WTC11 (cell line): ENCODE measurements at regions not wholly inside any gene's neighbourhood (a gene's known extent, or its start where the extent isn't known, plus 50 kb on each side); places are given as distances from the start of the nearest gene placed in this dataset.

Source experiments
- ATAC-seq: fragments of 200-7000 bp; cut with Tn5 transposase; 2 replicates; pipeline ENCODE4 v1.10.0; 2021; ENCODE audit warnings: mild to moderate bottlenecking, moderate library complexity
- CTCF ChIA-PET: fragments of 300-600 bp; sonication (Branson Sonifier 250); formaldehyde crosslinking; loops from one replicate; lab custom pipeline; 2021; ENCODE audit warnings: antibody characterized with exemption; lab: Charles Lee
- POLR2A ChIA-PET: fragments of 350-600 bp; sonication (Branson Sonifier 250); formaldehyde crosslinking; loops from one replicate; lab custom pipeline; 2021; ENCODE audit warnings: antibody characterized with exemption; lab: Charles Lee
- DNase-seq: peaks from one replicate; pipeline ENCODE4 v3.0.0; 2021; ENCODE audit warnings: low spot score
- H3K27ac Mint-ChIP-seq: 2 replicates; pipeline ENCODE4 v1.8.0; 2021; ENCODE audit warnings: mixed read lengths
- H3K27me3 Mint-ChIP-seq: 2 replicates; pipeline ENCODE4 v1.8.0; 2021; ENCODE audit warnings: low read depth, mild to moderate bottlenecking, moderate library complexity, mixed read lengths
- H3K36me3 Mint-ChIP-seq: 2 replicates; pipeline ENCODE4 v1.8.0; 2021; ENCODE audit warnings: mixed read lengths
- H3K4me1 Mint-ChIP-seq: 2 replicates; pipeline ENCODE4 v1.8.0; 2022; ENCODE audit warnings: mixed read lengths
- H3K4me3 Mint-ChIP-seq: 2 replicates; pipeline ENCODE4 v1.8.0; 2021; ENCODE audit warnings: mild to moderate bottlenecking, moderate library complexity, mixed read lengths
- H3K9me3 Mint-ChIP-seq: 2 replicates; pipeline ENCODE4 v1.8.0; 2021; ENCODE audit warnings: mixed read lengths
- ETV6 ChIP-seq: sonication (generic); formaldehyde crosslinking; IDR thresholded peaks from 2 replicates; pipeline ENCODE4 v1.8.1; 2022; ENCODE audit warnings: mild to moderate bottlenecking, missing genetic modification reagents
- FOXK1 ChIP-seq: sonication (generic); formaldehyde crosslinking; IDR thresholded peaks from 2 replicates; pipeline ENCODE4 v1.8.0; 2022; ENCODE audit warnings: mild to moderate bottlenecking, moderate library complexity, missing genetic modification reagents
- MXD4 ChIP-seq: fragments of 250-450 bp; sonication (Bioruptor Pico); IDR thresholded peaks from 2 replicates; pipeline ENCODE4 v1.8.0; 2021; ENCODE audit warnings: mild to moderate bottlenecking, moderate library complexity, borderline replicate concordance
- NFATC4 ChIP-seq: fragments of 250-450 bp; sonication (Bioruptor Pico); IDR thresholded peaks from 2 replicates; pipeline ENCODE4 v1.9.0; 2021; ENCODE audit warnings: mild to moderate bottlenecking
- SMAD3 ChIP-seq: sonication (generic); formaldehyde crosslinking; IDR thresholded peaks from 2 replicates; pipeline ENCODE4 v1.8.0; 2022; ENCODE audit warnings: missing genetic modification reagents, mild to moderate bottlenecking, borderline replicate concordance
- SP1 ChIP-seq: sonication (generic); formaldehyde crosslinking; conservative IDR thresholded peaks from 2 replicates; pipeline ENCODE4 v1.8.1; 2022; ENCODE audit warnings: missing genetic modification reagents
- TCF7 ChIP-seq: sonication (generic); formaldehyde crosslinking; IDR thresholded peaks from 2 replicates; pipeline ENCODE4 v1.8.0; 2022; ENCODE audit warnings: mild to moderate bottlenecking, low read depth, missing genetic modification reagents, moderate library complexity
- ZNF232 ChIP-seq: sonication (generic); formaldehyde crosslinking; IDR thresholded peaks from 2 replicates; pipeline ENCODE4 v1.8.0; 2022; ENCODE audit warnings: mild to moderate bottlenecking, missing genetic modification reagents
- TF ChIP-seq, protein P1 (sequence below): sonication (generic); formaldehyde crosslinking; conservative IDR thresholded peaks from 2 replicates; pipeline ENCODE4 v1.8.1; 2022; ENCODE audit warnings: mild to moderate bottlenecking, missing genetic modification reagents
- TF ChIP-seq, protein P2 (sequence below): sonication (generic); formaldehyde crosslinking; IDR thresholded peaks from 2 replicates; pipeline ENCODE4 v1.8.0; 2023; ENCODE audit warnings: missing genetic modification reagents
- TF ChIP-seq, protein P3 (sequence below): fragments of 250-450 bp; sonication (Bioruptor Pico); conservative IDR thresholded peaks from 2 replicates; pipeline ENCODE4 v1.9.0; 2021; ENCODE audit warnings: mild to moderate bottlenecking
- TF ChIP-seq, protein P4 (sequence below): sonication (generic); formaldehyde crosslinking; IDR thresholded peaks from 2 replicates; pipeline ENCODE4 v1.8.0; 2023; ENCODE audit warnings: mild to moderate bottlenecking, missing genetic modification reagents
- TF ChIP-seq, protein P5 (sequence below): fragments of 200-600 bp; IDR thresholded peaks from 2 replicates; pipeline ENCODE4 v1.8.0; 2022; ENCODE audit warnings: antibody characterized with exemption
- TF ChIP-seq, protein P6 (sequence below): sonication (generic); formaldehyde crosslinking; IDR thresholded peaks from 2 replicates; pipeline ENCODE4 v1.8.1; 2022; ENCODE audit warnings: missing genetic modification reagents, borderline replicate concordance

DNA sequence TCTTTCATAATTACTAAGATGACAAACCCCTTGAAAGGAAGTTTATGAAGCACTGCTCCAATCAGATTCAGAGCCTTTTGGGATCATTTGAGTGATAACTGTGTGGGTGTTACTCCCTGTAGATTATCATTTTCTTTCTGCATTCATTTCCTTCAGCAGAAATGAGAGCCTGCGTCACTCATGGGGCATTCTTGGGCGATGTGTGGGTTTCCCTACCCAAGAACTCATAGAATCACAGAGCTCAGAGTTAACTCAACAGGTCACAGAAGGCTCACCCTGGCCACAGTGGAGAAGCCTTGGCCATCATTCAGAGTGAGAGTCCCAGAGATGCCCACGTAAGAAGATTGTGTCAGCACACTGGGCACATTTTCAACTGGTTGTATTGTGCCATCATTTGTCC, 401.9 kb downstream of the TLE4 start:
- H3K27me3 Mint-ChIP-seq = peaks cover 3% of the 10 kb centered on the region
- no peaks in the 10 kb centered on the region for H3K9me3 Mint-ChIP-seq
- H3K36me3 Mint-ChIP-seq = no peaks in the 10 kb centered on the region
- H3K27ac Mint-ChIP-seq = no peak overlapping the region
- CTCF ChIA-PET = no interaction called here
- no peak overlapping the region for H3K4me3 Mint-ChIP-seq
- TF ChIP-seq ETV6 (CRISPR knock-in tag) (no peak), ZNF232 (CRISPR knock-in tag) (no peak)
- POLR2A ChIA-PET = no interaction called here
- ATAC-seq (no peak), DNase-seq (no peak)
- peaks cover 15% of the 10 kb centered on the region for H3K4me1 Mint-ChIP-seq

DNA sequence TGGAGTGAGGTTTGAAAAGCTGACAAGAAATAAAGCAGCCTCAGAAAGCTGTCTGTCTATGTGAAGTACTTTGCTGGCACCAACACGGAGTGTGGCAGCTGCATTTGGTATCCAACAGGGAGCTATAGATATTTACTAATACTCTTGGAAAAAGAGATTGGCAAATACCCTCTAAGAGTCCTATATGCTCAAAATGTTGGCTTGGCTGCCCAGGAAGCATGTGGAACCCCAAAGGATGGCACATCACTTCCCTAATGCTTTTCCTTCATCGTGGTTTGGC, 398.3 kb downstream of the TLE4 start:
- Mint-ChIP-seq H3K4me3 (no peak overlapping the region), H3K4me1 (peaks cover 6% of the 10 kb centered on the region), H3K27ac (no peak overlapping the region), H3K27me3 (peaks cover 35% of the 10 kb centered on the region), H3K9me3 (no peaks in the 10 kb centered on the region)
- ChIA-PET CTCF (no interaction called here), POLR2A (no interaction called here)
- ATAC-seq = no peak
- DNase-seq = no peak
- TF ChIP-seq, protein P1, sequence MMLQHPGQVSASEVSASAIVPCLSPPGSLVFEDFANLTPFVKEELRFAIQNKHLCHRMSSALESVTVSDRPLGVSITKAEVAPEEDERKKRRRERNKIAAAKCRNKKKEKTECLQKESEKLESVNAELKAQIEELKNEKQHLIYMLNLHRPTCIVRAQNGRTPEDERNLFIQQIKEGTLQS (CRISPR knock-in tag) = no peak
- TF ChIP-seq, protein P2, sequence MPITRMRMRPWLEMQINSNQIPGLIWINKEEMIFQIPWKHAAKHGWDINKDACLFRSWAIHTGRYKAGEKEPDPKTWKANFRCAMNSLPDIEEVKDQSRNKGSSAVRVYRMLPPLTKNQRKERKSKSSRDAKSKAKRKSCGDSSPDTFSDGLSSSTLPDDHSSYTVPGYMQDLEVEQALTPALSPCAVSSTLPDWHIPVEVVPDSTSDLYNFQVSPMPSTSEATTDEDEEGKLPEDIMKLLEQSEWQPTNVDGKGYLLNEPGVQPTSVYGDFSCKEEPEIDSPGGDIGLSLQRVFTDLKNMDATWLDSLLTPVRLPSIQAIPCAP = no peak
- TF ChIP-seq, protein P3, sequence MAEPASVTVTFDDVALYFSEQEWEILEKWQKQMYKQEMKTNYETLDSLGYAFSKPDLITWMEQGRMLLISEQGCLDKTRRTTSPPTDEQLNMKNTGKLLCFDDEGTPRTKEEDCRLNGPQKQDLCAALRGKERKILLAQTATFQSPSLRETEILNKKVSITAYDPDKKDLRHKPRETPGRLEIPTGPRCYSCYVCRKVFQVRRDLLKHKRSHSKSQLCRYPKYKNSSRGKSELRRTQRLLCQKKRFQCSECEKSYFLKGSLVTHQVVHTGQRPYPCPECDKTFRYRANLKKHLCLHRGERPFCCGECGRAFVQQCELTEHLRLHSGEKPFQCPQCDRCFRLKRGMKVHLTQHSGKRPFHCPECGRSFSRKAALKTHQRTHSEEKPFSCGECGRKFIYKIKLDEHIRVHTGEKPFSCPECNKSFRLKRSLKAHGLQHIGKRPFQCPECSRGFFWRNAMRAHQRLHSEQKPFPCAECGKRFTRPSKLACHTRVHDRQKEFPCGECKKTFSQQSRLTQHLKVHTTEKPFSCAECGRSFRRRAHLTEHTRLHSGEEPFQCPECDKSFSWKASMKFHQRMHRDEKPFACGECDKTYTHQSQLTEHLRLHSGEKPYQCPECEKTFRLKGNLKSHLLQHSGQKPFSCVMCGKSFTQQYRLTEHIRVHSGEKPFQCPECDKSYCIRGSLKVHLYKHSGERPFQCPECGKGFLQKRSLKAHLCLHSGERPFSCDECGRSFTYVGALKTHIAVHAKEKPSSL = no peak
- no peak for TF ChIP-seq FOXK1 (CRISPR knock-in tag)
- TF ChIP-seq, protein P4, sequence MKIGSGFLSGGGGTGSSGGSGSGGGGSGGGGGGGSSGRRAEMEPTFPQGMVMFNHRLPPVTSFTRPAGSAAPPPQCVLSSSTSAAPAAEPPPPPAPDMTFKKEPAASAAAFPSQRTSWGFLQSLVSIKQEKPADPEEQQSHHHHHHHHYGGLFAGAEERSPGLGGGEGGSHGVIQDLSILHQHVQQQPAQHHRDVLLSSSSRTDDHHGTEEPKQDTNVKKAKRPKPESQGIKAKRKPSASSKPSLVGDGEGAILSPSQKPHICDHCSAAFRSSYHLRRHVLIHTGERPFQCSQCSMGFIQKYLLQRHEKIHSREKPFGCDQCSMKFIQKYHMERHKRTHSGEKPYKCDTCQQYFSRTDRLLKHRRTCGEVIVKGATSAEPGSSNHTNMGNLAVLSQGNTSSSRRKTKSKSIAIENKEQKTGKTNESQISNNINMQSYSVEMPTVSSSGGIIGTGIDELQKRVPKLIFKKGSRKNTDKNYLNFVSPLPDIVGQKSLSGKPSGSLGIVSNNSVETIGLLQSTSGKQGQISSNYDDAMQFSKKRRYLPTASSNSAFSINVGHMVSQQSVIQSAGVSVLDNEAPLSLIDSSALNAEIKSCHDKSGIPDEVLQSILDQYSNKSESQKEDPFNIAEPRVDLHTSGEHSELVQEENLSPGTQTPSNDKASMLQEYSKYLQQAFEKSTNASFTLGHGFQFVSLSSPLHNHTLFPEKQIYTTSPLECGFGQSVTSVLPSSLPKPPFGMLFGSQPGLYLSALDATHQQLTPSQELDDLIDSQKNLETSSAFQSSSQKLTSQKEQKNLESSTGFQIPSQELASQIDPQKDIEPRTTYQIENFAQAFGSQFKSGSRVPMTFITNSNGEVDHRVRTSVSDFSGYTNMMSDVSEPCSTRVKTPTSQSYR (CRISPR knock-in tag) = no peak
- TF ChIP-seq NFATC4 (CRISPR knock-in tag) = no peak
- no peak for TF ChIP-seq SP1 (CRISPR knock-in tag)
- TF ChIP-seq TCF7 (CRISPR knock-in tag) = no peak
- no peak for TF ChIP-seq MXD4 (CRISPR knock-in tag)
- TF ChIP-seq, protein P5, sequence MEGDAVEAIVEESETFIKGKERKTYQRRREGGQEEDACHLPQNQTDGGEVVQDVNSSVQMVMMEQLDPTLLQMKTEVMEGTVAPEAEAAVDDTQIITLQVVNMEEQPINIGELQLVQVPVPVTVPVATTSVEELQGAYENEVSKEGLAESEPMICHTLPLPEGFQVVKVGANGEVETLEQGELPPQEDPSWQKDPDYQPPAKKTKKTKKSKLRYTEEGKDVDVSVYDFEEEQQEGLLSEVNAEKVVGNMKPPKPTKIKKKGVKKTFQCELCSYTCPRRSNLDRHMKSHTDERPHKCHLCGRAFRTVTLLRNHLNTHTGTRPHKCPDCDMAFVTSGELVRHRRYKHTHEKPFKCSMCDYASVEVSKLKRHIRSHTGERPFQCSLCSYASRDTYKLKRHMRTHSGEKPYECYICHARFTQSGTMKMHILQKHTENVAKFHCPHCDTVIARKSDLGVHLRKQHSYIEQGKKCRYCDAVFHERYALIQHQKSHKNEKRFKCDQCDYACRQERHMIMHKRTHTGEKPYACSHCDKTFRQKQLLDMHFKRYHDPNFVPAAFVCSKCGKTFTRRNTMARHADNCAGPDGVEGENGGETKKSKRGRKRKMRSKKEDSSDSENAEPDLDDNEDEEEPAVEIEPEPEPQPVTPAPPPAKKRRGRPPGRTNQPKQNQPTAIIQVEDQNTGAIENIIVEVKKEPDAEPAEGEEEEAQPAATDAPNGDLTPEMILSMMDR = no peak
- TF ChIP-seq, protein P6, sequence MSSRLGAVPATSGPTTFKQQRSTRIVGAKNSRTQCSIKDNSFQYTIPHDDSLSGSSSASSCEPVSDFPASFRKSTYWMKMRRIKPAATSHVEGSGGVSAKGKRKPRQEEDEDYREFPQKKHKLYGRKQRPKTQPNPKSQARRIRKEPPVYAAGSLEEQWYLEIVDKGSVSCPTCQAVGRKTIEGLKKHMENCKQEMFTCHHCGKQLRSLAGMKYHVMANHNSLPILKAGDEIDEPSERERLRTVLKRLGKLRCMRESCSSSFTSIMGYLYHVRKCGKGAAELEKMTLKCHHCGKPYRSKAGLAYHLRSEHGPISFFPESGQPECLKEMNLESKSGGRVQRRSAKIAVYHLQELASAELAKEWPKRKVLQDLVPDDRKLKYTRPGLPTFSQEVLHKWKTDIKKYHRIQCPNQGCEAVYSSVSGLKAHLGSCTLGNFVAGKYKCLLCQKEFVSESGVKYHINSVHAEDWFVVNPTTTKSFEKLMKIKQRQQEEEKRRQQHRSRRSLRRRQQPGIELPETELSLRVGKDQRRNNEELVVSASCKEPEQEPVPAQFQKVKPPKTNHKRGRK (CRISPR knock-in tag) = no peak
- no peak for TF ChIP-seq SMAD3 (CRISPR knock-in tag)
- TF ChIP-seq, all 79 proteins: peak for 0
- no peaks in the 10 kb centered on the region for H3K36me3 Mint-ChIP-seq
